22Rv1 (cell line): ENCODE measurements at regions not wholly inside any gene's neighbourhood (a gene's known extent, or its start where the extent isn't known, plus 50 kb on each side); places are given as distances from the start of the nearest gene placed in this dataset.

Source experiments
- ZFX ChIP-seq: fragments of 450-650 bp; IDR thresholded peaks from 2 replicates; pipeline ENCODE4 v1.6.1; 2017; ENCODE audit warnings: antibody characterized with exemption, borderline replicate concordance
- TF ChIP-seq, protein P1 (sequence below): fragments of 450-650 bp; IDR thresholded peaks from 2 replicates; pipeline ENCODE4 v1.5.1; 2017; ENCODE audit warnings: mild to moderate bottlenecking

DNA sequence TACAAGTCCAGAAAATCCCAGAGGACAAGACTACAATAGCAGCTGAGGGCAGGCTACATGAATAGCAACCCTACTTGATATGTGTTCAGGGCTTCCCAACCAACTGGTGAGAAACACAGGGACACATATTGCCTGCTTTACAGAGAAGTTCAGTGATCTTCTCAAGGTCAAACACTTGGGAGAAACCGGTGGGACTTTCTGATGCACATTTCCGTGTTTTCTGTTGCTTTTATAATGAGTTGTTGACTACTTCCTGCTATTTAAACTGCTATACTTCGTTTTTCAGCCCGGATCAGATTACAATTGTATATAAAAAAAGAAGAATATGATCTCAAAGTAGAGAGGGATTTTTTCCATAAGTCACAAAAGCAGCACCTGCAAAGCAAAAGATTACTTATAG, 175.1 kb downstream of the SNX18 start:
- TF ChIP-seq, protein P1, sequence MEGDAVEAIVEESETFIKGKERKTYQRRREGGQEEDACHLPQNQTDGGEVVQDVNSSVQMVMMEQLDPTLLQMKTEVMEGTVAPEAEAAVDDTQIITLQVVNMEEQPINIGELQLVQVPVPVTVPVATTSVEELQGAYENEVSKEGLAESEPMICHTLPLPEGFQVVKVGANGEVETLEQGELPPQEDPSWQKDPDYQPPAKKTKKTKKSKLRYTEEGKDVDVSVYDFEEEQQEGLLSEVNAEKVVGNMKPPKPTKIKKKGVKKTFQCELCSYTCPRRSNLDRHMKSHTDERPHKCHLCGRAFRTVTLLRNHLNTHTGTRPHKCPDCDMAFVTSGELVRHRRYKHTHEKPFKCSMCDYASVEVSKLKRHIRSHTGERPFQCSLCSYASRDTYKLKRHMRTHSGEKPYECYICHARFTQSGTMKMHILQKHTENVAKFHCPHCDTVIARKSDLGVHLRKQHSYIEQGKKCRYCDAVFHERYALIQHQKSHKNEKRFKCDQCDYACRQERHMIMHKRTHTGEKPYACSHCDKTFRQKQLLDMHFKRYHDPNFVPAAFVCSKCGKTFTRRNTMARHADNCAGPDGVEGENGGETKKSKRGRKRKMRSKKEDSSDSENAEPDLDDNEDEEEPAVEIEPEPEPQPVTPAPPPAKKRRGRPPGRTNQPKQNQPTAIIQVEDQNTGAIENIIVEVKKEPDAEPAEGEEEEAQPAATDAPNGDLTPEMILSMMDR, result no peak
- no peak for TF ChIP-seq ZFX
